Stimulated activated CD4-positive, alpha-beta T cell treated with anti-CD3 and anti-CD28 coated beads, Interleukin-15, amount 100 ng/mL, for 1 hour (primary cell): ENCODE measurements at regions not wholly inside any gene's neighbourhood (a gene's known extent, or its start where the extent isn't known, plus 50 kb on each side); places are given as distances from the start of the nearest gene placed in this dataset.

Source experiments
- DNase-seq, 2 donors: peaks; one replicate each; pipeline ENCODE4 v3.0.0-alpha.2; 2020; ENCODE audit warnings: low read depth in 1 of 2, low spot score in 1 of 2

GRCh38 chr1:110816945-110817344 is 56.0 kb upstream of the CD53 start:
- no peak for DNase-seq

DNA sequence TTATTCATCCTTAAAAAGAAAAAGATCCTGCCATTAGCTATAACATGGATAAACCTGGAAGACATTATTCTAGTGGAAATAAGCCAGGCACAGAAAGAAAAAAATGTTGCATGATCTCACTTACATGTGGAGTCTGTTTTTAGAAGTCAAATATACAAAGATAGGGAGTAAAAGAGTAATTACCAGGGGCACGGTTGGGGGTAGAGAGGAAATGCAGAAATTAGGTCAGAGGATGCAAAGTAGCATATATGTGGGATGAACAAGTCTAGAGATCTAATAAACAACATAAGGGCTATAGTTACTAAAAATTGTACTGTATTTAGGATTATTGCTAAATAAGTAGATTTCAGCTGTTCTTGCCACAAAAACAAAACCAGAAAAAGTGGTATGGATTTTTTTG is 61.4 kb upstream of the CD53 start:
- DNase-seq = no peak

DNA sequence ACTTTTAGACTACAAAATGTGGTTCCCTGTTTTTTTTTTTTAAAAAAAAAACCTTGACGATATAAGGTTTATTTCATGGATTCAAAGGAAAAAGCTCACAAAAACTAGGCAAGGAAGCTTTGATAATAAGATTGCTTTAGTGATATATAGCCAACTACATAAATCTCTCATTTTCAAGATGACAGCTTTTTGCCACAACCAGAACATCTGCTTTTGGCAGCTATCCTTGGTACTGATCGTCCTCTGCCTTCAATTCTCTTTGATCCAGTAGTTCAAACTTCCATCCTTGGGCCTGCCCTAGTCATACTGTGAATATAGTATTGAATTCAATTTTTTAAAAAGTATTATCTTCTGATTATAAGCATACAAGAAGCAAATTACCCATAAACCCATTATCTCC is 72.9 kb upstream of the CD53 start:
- no peak for DNase-seq

DNA sequence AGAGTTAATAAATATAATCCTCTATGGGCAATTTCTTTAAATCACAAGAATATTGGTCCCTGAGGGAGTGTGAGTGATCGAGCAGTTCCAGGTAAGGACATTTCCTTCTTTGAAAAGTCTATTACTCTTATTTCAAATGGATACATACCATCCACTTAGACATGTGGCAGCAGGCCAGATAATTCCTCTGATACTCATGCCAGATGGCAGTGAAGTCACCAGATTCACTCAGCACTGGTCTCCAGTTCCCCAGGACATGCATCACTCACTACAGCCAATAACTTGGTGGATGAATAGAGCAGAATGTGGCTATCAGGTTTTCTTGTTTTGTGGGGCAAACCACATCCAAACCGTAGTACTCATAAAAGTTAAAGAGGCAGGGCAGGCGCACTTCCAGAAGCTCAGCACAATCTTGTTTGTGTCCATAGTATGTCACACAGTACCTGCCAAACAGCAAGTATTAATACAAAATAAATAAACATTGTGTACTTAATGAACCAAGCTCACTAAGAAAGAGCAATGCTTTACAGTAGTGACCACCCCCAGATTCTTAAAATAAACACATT is 74.2 kb upstream of the CD53 start:
- DNase-seq = no peak

DNA sequence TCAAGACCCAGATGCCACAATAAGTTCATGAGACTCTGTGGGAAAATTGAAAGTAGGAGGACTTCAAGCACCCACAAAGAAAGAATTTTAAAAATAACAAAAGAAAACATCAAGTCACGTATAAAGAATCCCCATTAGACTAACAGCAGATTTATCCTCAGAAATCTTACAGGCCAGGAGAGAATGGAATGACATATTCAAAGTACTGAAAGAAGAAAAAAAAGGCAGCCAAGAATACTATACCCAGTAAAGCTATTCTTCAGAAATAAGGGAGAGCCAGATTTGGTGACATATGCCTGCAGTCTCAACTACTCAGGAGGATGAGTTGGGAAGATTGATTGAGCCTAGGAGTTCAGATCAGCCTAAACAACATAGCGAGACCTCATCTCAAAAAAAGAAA is 84.3 kb upstream of the CD53 start:
- DNase-seq = no peak

DNA sequence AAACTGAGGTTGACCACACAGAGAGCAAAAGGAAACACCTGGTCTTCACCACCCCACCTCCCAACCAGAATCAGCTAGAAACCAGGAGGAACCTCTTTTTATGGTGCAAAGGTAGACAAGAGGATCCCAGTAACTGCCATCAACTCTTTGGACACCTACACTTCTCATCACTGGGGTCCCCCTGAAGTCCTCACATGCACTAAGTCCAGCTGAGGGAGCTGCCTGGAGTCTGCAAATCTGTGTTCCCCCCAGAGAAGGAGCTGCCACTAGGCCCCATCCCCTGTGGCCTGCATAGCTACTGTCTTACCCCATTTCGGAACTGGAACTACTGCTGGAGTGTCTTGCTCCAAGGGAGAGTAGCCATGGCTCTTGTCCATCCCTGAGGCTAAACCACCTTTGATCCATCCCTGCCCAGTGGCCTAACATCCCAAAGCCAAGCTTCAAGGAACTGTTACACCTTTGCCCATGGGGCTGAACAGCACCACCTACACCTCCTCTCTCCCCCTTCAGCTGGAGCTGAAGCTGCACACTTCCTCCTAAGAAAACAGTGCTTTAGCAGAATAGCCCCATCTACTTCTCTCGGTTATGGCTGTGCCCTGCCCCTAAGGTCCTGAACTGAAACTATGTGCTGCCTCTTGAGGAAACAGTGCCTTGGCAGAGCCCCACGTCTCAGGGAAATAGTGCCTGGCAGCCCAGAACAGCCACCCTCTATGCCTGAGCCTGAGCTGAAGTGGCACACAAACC is 85.4 kb upstream of the CD53 start:
- no peak for DNase-seq

DNA sequence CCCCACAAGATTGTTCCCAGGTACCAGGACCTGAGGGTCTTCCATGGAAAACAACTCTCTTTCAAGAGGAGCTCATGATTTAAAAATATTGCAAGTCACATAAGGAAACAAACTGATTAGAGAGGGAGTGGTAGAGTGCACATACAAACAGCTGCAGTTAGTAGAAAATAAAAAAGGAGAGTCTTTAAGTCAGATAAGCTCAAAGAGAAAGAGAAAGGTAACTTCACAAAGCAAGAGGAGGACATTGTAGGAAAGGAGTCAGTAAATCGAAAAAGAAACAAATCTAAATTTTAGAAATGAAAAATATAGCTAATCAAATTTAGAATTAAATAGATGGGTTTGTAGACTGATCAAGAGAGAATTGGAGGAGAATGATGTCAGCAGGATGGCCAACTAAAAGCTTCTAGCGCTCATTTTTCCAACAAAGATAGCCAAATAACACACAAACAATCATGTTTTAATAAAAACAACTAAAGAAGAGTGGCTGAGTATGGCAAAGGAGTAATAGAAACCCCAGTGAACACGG is 86.1 kb upstream of the CD53 start:
- no peak for DNase-seq

- DNase-seq = no peak
Measured at GRCh38 chr1:110785612-110786011, 87.3 kb upstream of the CD53 start.

DNA sequence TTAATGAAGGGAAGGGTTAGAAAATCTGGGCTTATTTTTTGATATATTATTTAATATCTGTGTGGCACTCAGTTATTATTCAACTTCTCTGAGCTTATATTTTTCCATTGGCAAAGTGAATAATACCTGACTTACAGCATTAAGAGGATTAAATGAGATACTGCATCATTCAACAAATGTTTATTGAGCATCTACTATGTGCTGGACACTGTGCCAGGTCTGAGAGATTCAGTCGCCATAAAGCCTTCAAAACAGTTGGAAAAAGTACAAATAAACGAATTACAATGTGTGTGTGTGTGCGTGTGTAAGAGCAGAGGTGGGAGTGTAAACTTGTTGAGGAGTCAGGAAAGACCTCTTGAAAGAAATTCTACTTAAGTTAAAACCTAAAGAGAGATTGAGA is 87.9 kb upstream of the CD53 start:
- no peak for DNase-seq

DNA sequence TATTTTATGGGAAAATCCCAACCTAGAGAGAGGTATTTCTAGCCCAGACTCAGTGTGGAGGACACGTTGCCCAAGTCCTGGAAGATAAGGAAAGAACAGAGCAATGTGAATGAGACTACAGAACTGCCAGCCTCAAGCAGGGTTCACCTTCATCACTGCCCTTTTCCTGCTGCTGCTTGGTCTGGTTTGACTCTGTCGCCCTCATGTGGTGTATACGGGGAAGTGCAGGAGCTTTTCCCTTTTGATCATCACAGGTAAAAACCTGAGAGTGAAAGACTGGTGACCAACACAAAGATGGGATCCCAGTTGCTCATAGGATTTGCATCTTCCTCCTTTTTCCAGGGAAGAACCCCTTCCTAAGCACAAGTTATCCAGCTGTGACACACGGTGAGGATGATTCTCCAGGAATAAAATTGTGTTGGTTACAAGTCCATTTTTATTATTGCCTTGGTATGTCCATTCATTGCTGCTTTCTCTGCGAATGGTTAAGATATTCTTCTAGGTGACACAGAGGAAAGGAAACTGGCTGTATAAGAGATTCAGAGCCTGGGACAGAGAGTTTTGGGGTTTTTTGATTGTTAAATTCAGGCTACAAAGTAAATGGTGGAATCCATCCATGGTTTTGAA is 89.5 kb upstream of the CD53 start:
- peak in 1 of 2 donors; percentile 15 for DNase-seq

DNA sequence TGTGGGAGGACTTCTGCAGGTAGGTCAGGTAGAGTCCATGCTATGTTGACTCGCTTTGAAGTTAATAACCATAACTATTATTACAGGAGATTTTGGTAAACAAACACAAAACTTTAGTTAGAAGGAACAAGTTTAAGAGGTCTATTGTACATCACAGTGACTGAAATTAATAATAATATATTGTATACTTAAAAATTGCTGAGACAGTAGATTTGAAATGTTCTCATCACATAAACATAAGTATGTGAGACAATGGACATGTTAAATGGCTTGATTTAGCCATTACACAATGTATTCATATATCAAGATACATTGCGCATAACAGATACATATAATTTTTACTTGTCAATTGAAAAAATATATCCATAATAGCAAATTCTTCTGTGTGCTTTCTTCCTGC is 91.4 kb upstream of the CD53 start:
- DNase-seq = no peak

DNA sequence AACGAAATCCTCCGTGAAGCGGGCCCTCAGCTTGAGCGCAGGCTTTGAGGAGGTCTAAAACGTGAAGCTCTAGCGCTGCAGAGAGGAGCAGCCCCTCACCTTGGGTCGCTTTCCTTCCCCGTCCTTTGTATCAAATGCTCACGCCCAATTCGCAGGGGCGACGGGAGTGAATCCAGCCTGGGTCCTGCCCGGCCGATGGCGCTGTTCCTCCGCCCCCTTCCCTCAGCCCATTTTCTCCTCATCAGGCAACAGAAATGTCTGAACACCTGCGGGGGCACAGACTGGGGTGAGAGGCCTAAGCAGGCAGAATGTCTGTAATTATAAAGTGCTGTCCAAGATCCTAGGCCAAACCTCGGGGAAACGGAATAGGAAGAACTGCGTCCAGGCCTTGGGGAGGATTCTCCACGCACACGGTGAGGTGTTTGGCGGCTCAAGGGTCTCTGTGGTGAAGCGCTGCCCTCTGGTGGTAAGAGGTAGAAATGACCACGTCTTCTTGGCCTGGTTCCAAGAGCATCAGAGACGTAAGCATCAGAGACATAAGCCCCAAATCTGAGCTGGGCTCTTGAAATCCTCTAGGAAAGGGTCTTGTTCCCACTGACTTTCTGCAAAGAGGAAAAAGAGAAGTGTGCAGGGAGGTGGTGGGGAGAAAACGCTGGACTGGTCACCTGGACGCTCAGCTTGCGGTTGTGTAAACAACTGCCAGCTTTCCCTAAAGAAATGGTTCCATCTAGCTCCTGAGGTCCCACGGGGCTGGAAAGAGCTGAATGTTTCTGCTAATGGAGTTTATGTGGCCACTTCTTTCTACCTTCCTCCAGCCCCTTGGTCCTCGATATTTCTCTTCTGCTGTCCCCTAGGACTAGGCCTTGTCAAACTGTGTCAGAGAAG is 92.1 kb upstream of the CD53 start:
- peak; percentile 34 to 44 for DNase-seq

- no peak for DNase-seq
Measured at GRCh38 chr1:110779636-110780035, 93.3 kb upstream of the CD53 start.

GRCh38 chr1:110778821-110779220 is 94.1 kb upstream of the CD53 start:
- no peak for DNase-seq

- DNase-seq = no peak
Measured at GRCh38 chr1:110777228-110777627, 95.7 kb upstream of the CD53 start.

GRCh38 chr1:110774398-110774797 is 98.5 kb upstream of the CD53 start:
- no peak for DNase-seq

DNA sequence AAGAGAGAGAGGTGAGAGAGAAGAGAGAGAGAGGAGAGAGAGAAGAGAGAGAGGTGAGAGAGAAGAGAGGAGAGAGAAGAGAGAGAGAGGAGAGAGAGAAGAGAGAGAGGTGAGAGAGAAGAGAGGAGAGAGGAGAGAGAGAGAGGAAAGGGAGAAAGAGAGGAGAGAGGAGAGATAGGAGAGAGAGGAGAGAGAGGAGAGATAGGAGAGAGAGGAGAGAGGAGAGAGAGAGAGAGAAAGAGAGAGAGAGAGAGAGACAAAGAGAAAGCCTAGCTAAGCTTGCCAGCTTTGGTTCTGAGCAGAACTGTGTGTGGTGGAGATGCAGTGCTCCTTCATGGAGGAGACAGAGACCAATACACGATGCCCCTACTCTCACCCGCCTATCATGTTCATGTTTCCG is 99.1 kb upstream of the KCNA3 start:
- no peak for DNase-seq

DNA sequence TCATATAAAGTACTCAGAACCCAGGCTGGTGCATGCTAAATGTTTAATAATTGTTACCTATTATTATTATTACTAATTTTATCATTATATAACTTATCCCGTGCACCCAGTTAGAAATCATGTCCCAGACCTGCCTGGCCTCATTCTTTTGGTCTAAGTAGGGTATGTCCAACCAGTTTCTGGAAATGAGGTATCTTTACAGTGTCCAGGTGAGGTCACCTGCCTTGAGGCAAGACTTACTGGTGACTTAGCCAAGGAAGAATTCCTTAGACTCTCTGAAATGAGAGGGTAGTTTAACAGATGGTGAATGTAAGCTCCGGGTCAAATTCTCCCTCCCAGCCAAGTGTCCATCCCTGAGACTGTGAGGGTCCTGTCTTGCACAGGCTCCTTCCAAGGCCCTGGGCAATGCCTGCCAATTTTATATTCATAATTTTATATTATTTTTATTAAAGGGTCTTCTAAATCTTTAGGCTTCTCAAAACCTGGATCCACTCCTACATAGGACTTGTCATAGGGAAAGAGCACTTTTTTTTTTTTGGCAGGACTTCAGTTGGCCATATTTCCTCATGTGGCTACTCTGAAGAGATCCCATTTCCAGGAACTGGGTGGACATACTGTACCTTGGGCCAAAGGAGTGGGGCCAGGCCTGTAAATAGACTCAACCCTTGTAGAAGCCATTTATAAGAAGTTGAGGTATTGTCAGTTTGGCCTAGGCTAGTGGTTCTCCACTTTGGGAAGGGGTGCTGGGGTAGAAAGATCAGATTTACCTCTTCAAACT is 96.7 kb upstream of the KCNA3 start:
- no peak for DNase-seq

DNA sequence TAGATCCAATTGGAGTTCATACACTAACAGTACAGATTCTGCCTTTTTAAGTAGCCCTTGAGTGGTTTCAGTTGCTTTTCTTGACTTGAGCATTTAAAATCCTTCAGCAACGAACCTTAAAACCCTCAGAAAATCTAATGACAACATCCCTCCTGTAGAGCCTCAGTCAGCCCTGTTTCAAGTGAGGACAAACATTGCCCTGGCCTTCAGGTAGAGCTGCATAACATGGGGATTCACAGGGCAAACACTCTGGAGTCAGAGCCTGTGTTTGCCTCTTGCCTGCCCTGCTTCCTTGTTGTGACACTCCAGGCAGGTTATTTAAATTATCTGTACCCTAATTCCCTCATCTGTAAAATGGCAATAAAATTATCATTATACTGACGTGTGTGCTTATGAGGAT is 96.1 kb upstream of the KCNA3 start:
- DNase-seq = no peak

GRCh38 chr1:110768605-110769004 is 93.9 kb upstream of the KCNA3 start:
- DNase-seq = no peak

DNA sequence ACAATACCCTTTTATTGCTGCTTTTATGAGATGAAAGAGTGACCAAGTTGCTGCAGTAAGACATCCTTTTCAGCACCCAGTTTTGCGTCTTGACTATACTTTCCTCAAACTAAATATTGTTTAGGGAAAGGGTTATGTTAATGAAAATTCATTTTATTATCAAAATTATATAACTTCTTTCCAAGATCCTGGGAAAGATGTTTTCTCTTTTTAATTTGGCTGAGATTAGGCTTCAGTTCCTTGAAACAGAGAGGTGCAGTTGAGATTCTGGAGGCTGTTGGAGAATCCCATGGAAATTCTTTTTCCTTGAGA is 91.6 kb upstream of the KCNA3 start:
- DNase-seq = no peak
